H1 (cell line): ENCODE measurements at regions not wholly inside any gene's neighbourhood (a gene's known extent, or its start where the extent isn't known, plus 50 kb on each side); places are given as distances from the start of the nearest gene placed in this dataset.

Source experiments
- CTCF ChIA-PET: fragments of 300-600 bp; sonication (Branson Sonifier 250); formaldehyde crosslinking; loops from one replicate; lab custom pipeline; 2021; ENCODE audit not compliant: partially characterized antibody; lab: Charles Lee
- POLR2A ChIA-PET: fragments of 300-600 bp; sonication (Branson Sonifier 250); formaldehyde crosslinking; loops from one replicate; lab custom pipeline; 2021; ENCODE audit warnings: inconsistent platforms; ENCODE audit not compliant: partially characterized antibody; lab: Charles Lee
- DNase-seq, 2 experiments: peaks; one replicate each; pipeline versions ENCODE4 v3.0.0 to v3.0.0-alpha.2; 2010 to 2022; ENCODE audit warnings: low spot score in 2 of 2, low read depth in 1 of 2, mixed read lengths in 1 of 2
- FAIRE-seq: peaks from 2 replicates; lab custom pipeline; 2011; peaks lifted over from hg19 to GRCh38; lab: Jason Lieb, UNC
- H2AFZ ChIP-seq: 2 replicates; pipeline ENCODE4 v1.8.1; 2012; ENCODE audit warnings: low read length, inconsistent platforms
- H2AK5ac ChIP-seq: 2 replicates; pipeline ENCODE4 v1.6.1; 2013; ENCODE audit warnings: low read depth, low read length
- H2BK120ac ChIP-seq: replicated peaks from 2 replicates; pipeline ENCODE3; 2013; ENCODE audit warnings: low read depth, low read length, inconsistent platforms
- H2BK12ac ChIP-seq: 2 replicates; pipeline ENCODE4 v1.6.1; 2013; ENCODE audit warnings: low read depth, low read length
- H2BK15ac ChIP-seq: 2 replicates; pipeline ENCODE4 v1.6.1; 2013; ENCODE audit warnings: low read length
- H2BK20ac ChIP-seq: 2 replicates; pipeline ENCODE4 v1.6.1; 2013; ENCODE audit warnings: low read length
- H2BK5ac ChIP-seq: 2 replicates; pipeline ENCODE4 v1.6.1; 2013; ENCODE audit warnings: low read depth, low read length
- H3K14ac ChIP-seq: 2 replicates; pipeline ENCODE4 v1.6.1; 2013; ENCODE audit warnings: inconsistent platforms; ENCODE audit not compliant: insufficient read length
- H3K18ac ChIP-seq: 2 replicates; pipeline ENCODE4 v1.6.1; 2013; ENCODE audit warnings: low read length; ENCODE audit errors: extremely low read depth
- H3K23ac ChIP-seq: 2 replicates; pipeline ENCODE4 v1.6.1; 2013; ENCODE audit warnings: inconsistent platforms; ENCODE audit not compliant: insufficient read length
- H3K23me2 ChIP-seq: 2 replicates; pipeline ENCODE4 v1.6.1; 2013; ENCODE audit warnings: low read depth, low read length
- H3K27ac ChIP-seq: 2 replicates; pipeline ENCODE4 v1.6.1; 2011; ENCODE audit warnings: low read depth, low read length, inconsistent platforms
- H3K27me3 ChIP-seq, 4 experiments: replicated peaks in 1 of 4; 1 replicate in 1 of 4; 2 replicates in 3 of 4; pipeline versions ENCODE4 v1.6.1 to v1.8.1; 2011 to 2013; ENCODE audit warnings: low read length in 3 of 4, mild to moderate bottlenecking in 3 of 4, inconsistent platforms in 2 of 4, mixed read lengths in 2 of 4, moderate library complexity in 1 of 4; ENCODE audit not compliant: control insufficient read depth in 3 of 4, insufficient read depth in 3 of 4; ENCODE audit errors: extremely low read depth in 1 of 4
- H3K36me3 ChIP-seq, 4 experiments: 2 replicates each; pipeline versions ENCODE4 v1.6.1 to v1.8.1; 2011 to 2013; ENCODE audit warnings: mild to moderate bottlenecking in 4 of 4, low read length in 3 of 4, moderate library complexity in 2 of 4, control low read depth in 1 of 4, inconsistent platforms in 1 of 4; ENCODE audit not compliant: insufficient read depth in 4 of 4, control insufficient read depth in 2 of 4
- H3K4ac ChIP-seq: replicated peaks from 2 replicates; pipeline ENCODE3; 2013; ENCODE audit warnings: low read length, low read depth, mixed read lengths, inconsistent platforms; ENCODE audit not compliant: insufficient read length
- H3K4me1 ChIP-seq, 4 experiments: replicated peaks in 1 of 4; 1 replicate in 1 of 4; 2 replicates in 3 of 4; pipeline versions ENCODE4 v1.6.1 to v1.8.1; 2011 to 2013; ENCODE audit warnings: low read length in 3 of 4, inconsistent platforms in 2 of 4, mixed read lengths in 1 of 4; ENCODE audit not compliant: insufficient read depth in 4 of 4, control insufficient read depth in 3 of 4
- H3K4me2 ChIP-seq, 2 experiments: 2 replicates each; pipeline versions ENCODE4 v1.6.1 to v1.8.1; 2011 to 2013; ENCODE audit warnings: low read depth in 2 of 2, low read length in 2 of 2, control low read depth in 1 of 2, inconsistent platforms in 1 of 2, mild to moderate bottlenecking in 1 of 2; ENCODE audit not compliant: insufficient read depth in 1 of 2
- H3K4me3 ChIP-seq, 4 experiments: fragments of 200-600, 300-600 bp in 1 of 4; sonication (generic), shearing (Covaris generic), sonication (Bioruptor Twin) in 1 of 4; 2 replicates each; pipeline versions ENCODE4 v1.5.1 to v1.8.1; 2011 to 2016; ENCODE audit warnings: low read length in 4 of 4, low read depth in 3 of 4, control low read depth in 2 of 4, inconsistent platforms in 2 of 4, mild to moderate bottlenecking in 2 of 4, mixed read lengths in 1 of 4, moderate library complexity in 1 of 4; ENCODE audit not compliant: insufficient read depth in 2 of 4; ENCODE audit errors: extremely low read depth in 1 of 4
- H3K56ac ChIP-seq: replicated peaks from 2 replicates; pipeline ENCODE3; 2013; ENCODE audit warnings: low read depth, mild to moderate bottlenecking, mixed read lengths, low read length, inconsistent platforms; ENCODE audit not compliant: insufficient read length
- H3K79me1 ChIP-seq: 2 replicates; pipeline ENCODE4 v1.6.1; 2013; ENCODE audit warnings: low read depth, low read length, control low read depth
- H3K79me2 ChIP-seq, 2 experiments: 2 replicates each; pipeline versions ENCODE4 v1.6.1 to v1.8.1; 2012 to 2013; ENCODE audit warnings: low read length in 2 of 2, mild to moderate bottlenecking in 2 of 2, inconsistent platforms in 1 of 2; ENCODE audit not compliant: insufficient read depth in 2 of 2, control insufficient read depth in 1 of 2
- H3K9ac ChIP-seq, 4 experiments: replicated peaks in 1 of 4; 1 replicate in 1 of 4; 2 replicates in 3 of 4; pipeline versions ENCODE4 v1.6.1 to v1.8.1; 2011 to 2013; ENCODE audit warnings: low read depth in 3 of 4, low read length in 3 of 4, control low read depth in 2 of 4, mild to moderate bottlenecking in 2 of 4, moderate library complexity in 2 of 4, inconsistent platforms in 1 of 4; ENCODE audit errors: extremely low read depth in 1 of 4
- H3K9me3 ChIP-seq, 2 experiments: 2 replicates each; pipeline versions ENCODE4 v1.6.1 to v1.8.1; 2012 to 2013; ENCODE audit warnings: mild to moderate bottlenecking in 2 of 2, moderate library complexity in 2 of 2, control low read depth in 1 of 2, inconsistent platforms in 1 of 2, low read depth in 1 of 2, low read length in 1 of 2, mixed read lengths in 1 of 2; ENCODE audit not compliant: insufficient read depth in 2 of 2
- H4K20me1 ChIP-seq, 2 experiments: replicated peaks in 1 of 2; 2 replicates each; pipeline versions ENCODE3 to v1.8.1; 2011 to 2013; ENCODE audit warnings: inconsistent platforms in 2 of 2, low read length in 2 of 2, mild to moderate bottlenecking in 1 of 2; ENCODE audit not compliant: insufficient read depth in 2 of 2, control insufficient read depth in 1 of 2
- H4K5ac ChIP-seq: 2 replicates; pipeline ENCODE4 v1.6.1; 2013; ENCODE audit warnings: low read length, low read depth, mixed read lengths, inconsistent platforms; ENCODE audit not compliant: insufficient read length
- H4K8ac ChIP-seq: 2 replicates; pipeline ENCODE4 v1.8.0; 2013; ENCODE audit warnings: mild to moderate bottlenecking, moderate library complexity, low read length, inconsistent platforms; ENCODE audit not compliant: insufficient read depth; ENCODE audit errors: extremely low read depth
- H4K91ac ChIP-seq: replicated peaks from 2 replicates; pipeline ENCODE3; 2013; ENCODE audit warnings: low read length, mixed read lengths, inconsistent platforms; ENCODE audit not compliant: insufficient read length
- CBX8 ChIP-seq: fragments of 300-800, 300-1000 bp; sonication (generic); IDR thresholded peaks from 2 replicates; pipeline ENCODE4 v1.7.1; 2016; ENCODE audit warnings: low read depth, low read length, borderline replicate concordance
- CHD1 ChIP-seq: IDR thresholded peaks from 2 replicates; pipeline ENCODE4 v1.6.1; 2012; ENCODE audit warnings: low read depth, low read length, improper control_type of control experiment
- CTBP2 ChIP-seq: IDR thresholded peaks from 2 replicates; pipeline ENCODE4 v1.7.0; 2011; ENCODE audit warnings: borderline replicate concordance, mild to moderate bottlenecking, moderate library complexity, mixed read lengths, low read length; ENCODE audit not compliant: insufficient read depth, insufficient read length
- EP300 ChIP-seq, 2 experiments: IDR thresholded peaks; 1 replicate in 1 of 2; 2 replicates in 1 of 2; pipeline ENCODE4 v1.6.1; 2011 to 2012; ENCODE audit warnings: low read depth in 2 of 2, low read length in 2 of 2, mild to moderate bottlenecking in 2 of 2, borderline replicate concordance in 1 of 2, inconsistent platforms in 1 of 2, moderate library complexity in 1 of 2
- KDM1A ChIP-seq: fragments of 200-600, 300-600 bp; sonication (generic); IDR thresholded peaks from 2 replicates; pipeline ENCODE4 v1.7.1; 2016; ENCODE audit warnings: mild to moderate bottlenecking, low read length, borderline replicate concordance
- RNF2 ChIP-seq: fragments of 200-900, 300-1000 bp; sonication (generic); IDR thresholded peaks from 2 replicates; pipeline ENCODE4 v1.7.1; 2016; ENCODE audit warnings: borderline replicate concordance, low read depth, mild to moderate bottlenecking, antibody characterized with exemption, low read length; ENCODE audit not compliant: poor library complexity, severe bottlenecking; ENCODE audit errors: missing control alignments
- RXRA ChIP-seq: IDR thresholded peaks from 2 replicates; pipeline ENCODE4 v1.6.1; 2011; ENCODE audit warnings: low read depth, mild to moderate bottlenecking, low read length, moderate library complexity; ENCODE audit not compliant: insufficient read depth
- SIRT6 ChIP-seq: IDR thresholded peaks from one replicate; pipeline ENCODE4 v1.7.1; 2012; ENCODE audit warnings: low read length, inconsistent platforms
- SP1 ChIP-seq: IDR thresholded peaks from 2 replicates; pipeline ENCODE4 v1.6.1; 2011; ENCODE audit warnings: low read depth, low read length
- TEAD4 ChIP-seq: IDR thresholded peaks from 2 replicates; pipeline ENCODE4 v1.6.1; 2012; ENCODE audit warnings: low read depth, low read length, inconsistent platforms, mixed read lengths
- WGBS, 2 experiments: shearing (Covaris generic) in 1 of 2; methylation state at CpG; one replicate each; pipeline versions ENCODE4 v1.1.6 to v1.1.7; 2013 to 2015; ENCODE audit warnings: low lambda C conversion rate in 2 of 2, mixed read lengths in 2 of 2, inconsistent platforms in 1 of 2, low coverage in 1 of 2, missing lambda C conversion rate in 1 of 2; ENCODE audit not compliant: insufficient replicate concordance in 2 of 2, insufficient coverage in 1 of 2, insufficient read length in 1 of 2; ENCODE audit errors: extremely low coverage in 1 of 2, missing lambda C conversion rate in 1 of 2; 5-methylcytosine and 5-hydroxymethylcytosine counted together

- Histone ChIP-seq H3K4ac (no peak overlapping the region), H3K18ac (no peak overlapping the region), H3K79me2 (no peaks in the 10 kb centered on the region), H2BK120ac (no peak overlapping the region), H2AFZ (no peak overlapping the region), H3K27me3 (no peaks in the 10 kb centered on the region), H3K4me2 (no peak overlapping the region), H3K79me1 (no peaks in the 10 kb centered on the region), H2BK15ac (no peak overlapping the region), H4K5ac (no peak overlapping the region), H4K91ac (no peak overlapping the region), H3K23me2 (no peaks in the 10 kb centered on the region), H2AK5ac (no peak overlapping the region), H3K14ac (no peak overlapping the region), H3K23ac (no peak overlapping the region), H3K27ac (no peak overlapping the region), H4K20me1 (no peaks in the 10 kb centered on the region), H3K9me3 (no peaks in the 10 kb centered on the region), H2BK12ac (no peak overlapping the region), H2BK20ac (no peak overlapping the region), H3K9ac (no peak overlapping the region), H4K8ac (no peak overlapping the region), H3K4me3 (no peak overlapping the region), H3K4me1 (no peaks in the 10 kb centered on the region), H2BK5ac (no peak overlapping the region), H3K36me3 (no peaks in the 10 kb centered on the region), H3K56ac (no peak overlapping the region)
- FAIRE-seq (no peak), DNase-seq (no peak)
- TF ChIP-seq TEAD4 (no peak), KDM1A (no peak), SIRT6 (no peak), CTBP2 (no peak), CBX8 (no peak), EP300 (IDR thresholded peaks at IDR 0.05; ENCODE audit: borderline replicate concordance in 1 of 2, low read depth in 2 of 2, low read length in 2 of 2) (no peak), CHD1 (no peak), RXRA (no peak), RNF2 (no peak), SP1 (no peak)
- 81% methylated on average over 2 of the region's 2 CpGs; no CpG with 5 or more reads in 1 of the 2 experiments for WGBS, 2 experiments
- POLR2A ChIA-PET = no interaction called here
- CTCF ChIA-PET = interaction anchor here (1.2 kb wide), 1 partner anchor 18 kb away, joined by 3 read pairs; no protein-coding TSS in a partner anchor
Measured at GRCh38 chr4:136881666-136882065, 650.6 kb downstream of the PCDH18 start.
